Sigmoid colon (tissue), 4 donors: ENCODE measurements at regions not wholly inside any gene's neighbourhood (a gene's known extent, or its start where the extent isn't known, plus 50 kb on each side); places are given as distances from the start of the nearest gene placed in this dataset.

Experiments used
- CTCF ChIP-seq, 4 experiments: fragments of 450-650 bp in 3 of 4; fragments of 200-600 bp in 1 of 4; IDR thresholded peaks; one replicate each; pipeline ENCODE4 v1.5.1; 2016 to 2019; ENCODE audit warnings: antibody characterized with exemption in 4 of 4, mild to moderate bottlenecking in 3 of 4, moderate library complexity in 2 of 4
- EP300 ChIP-seq, 4 donors: sonication (generic); formaldehyde crosslinking; IDR thresholded peaks; one replicate each; pipeline ENCODE4 v1.6.1; 2017; ENCODE audit warnings: antibody characterized with exemption in 4 of 4
- POLR2A ChIP-seq, 2 donors: fragments of 450-650 bp; IDR thresholded peaks; one replicate each; pipeline ENCODE4 v1.6.1; 2016; ENCODE audit warnings: antibody characterized with exemption in 2 of 2, mild to moderate bottlenecking in 2 of 2, moderate library complexity in 2 of 2
- POLR2AphosphoS5 ChIP-seq, 4 donors: sonication (generic); formaldehyde crosslinking; IDR thresholded peaks; one replicate each; pipeline ENCODE4 v1.6.1; 2017; ENCODE audit warnings: antibody characterized with exemption in 4 of 4

GRCh38 chr21:22871692-22872091, 1873.5 kb downstream of the NCAM2 start:
- TF ChIP-seq EP300 (IDR thresholded peaks at IDR 0.05), result no peak
- no peak for TF ChIP-seq CTCF (IDR thresholded peaks at IDR 0.05)
- no peak for TF ChIP-seq POLR2AphosphoS5 (IDR thresholded peaks at IDR 0.05)
- TF ChIP-seq POLR2A (IDR thresholded peaks at IDR 0.05), result no peak
